Neural cell (in vitro differentiated cells): ENCODE measurements at regions not wholly inside any gene's neighbourhood (a gene's known extent, or its start where the extent isn't known, plus 50 kb on each side); places are given as distances from the start of the nearest gene placed in this dataset.

Source experiments
- POLR2AphosphoS5 ChIP-seq: IDR thresholded peaks from 2 replicates; pipeline ENCODE4 v1.6.1; 2012
- RAD21 ChIP-seq: fragments of 450-650 bp; conservative IDR thresholded peaks from 2 replicates; pipeline ENCODE4 v1.6.1; 2014; ENCODE audit warnings: antibody characterized with exemption, mild to moderate bottlenecking, moderate library complexity
- TAF1 ChIP-seq: IDR thresholded peaks from 2 replicates; pipeline ENCODE4 v1.6.1; 2012; ENCODE audit warnings: low read depth
- TF ChIP-seq, protein P1 (sequence below): fragments of 450-650 bp; IDR thresholded peaks from 2 replicates; pipeline ENCODE4 v1.5.1; 2014; ENCODE audit warnings: antibody characterized with exemption, mild to moderate bottlenecking, moderate library complexity; ENCODE audit not compliant: poor library complexity, severe bottlenecking
- TF ChIP-seq, protein P2 (sequence below): IDR thresholded peaks from 2 replicates; pipeline ENCODE4 v1.6.1; 2012; ENCODE audit warnings: borderline replicate concordance

DNA sequence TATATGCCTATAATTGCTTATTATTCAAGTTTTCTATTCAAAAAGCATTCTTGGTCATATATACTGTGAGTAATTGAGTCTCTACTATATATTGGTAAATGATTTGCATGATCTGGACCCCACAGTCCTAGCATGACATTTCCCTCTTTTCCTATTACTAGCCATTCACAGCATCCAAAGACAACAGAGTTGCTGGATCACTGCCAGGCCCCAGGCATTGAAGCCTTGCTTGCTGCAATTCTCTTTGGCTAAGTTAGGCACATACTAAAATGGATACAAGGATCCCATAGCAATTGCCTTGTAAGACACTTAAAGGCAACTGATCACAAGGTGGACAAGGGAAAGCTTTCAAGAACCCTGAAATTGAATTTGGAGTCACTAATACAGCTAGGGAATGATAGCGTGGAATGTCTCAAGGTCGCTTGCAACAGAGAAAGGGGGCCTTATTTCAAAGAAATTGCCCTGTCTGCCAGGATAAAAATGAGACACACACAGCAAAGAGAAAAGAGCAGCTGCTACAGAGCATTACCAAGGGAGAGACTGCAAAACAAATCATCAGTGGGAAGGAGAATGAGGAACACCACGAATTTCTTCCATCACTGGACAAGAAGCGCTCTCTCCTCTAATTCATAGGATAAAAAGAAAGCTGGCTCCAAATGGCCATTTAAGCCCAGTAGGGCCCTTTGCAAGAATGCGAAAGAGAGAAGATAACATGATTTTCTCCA, 77.1 kb upstream of the EPHA4 start:
- TF ChIP-seq POLR2AphosphoS5 (no peak), RAD21 (no peak), TAF1 (no peak)
- TF ChIP-seq, protein P1, sequence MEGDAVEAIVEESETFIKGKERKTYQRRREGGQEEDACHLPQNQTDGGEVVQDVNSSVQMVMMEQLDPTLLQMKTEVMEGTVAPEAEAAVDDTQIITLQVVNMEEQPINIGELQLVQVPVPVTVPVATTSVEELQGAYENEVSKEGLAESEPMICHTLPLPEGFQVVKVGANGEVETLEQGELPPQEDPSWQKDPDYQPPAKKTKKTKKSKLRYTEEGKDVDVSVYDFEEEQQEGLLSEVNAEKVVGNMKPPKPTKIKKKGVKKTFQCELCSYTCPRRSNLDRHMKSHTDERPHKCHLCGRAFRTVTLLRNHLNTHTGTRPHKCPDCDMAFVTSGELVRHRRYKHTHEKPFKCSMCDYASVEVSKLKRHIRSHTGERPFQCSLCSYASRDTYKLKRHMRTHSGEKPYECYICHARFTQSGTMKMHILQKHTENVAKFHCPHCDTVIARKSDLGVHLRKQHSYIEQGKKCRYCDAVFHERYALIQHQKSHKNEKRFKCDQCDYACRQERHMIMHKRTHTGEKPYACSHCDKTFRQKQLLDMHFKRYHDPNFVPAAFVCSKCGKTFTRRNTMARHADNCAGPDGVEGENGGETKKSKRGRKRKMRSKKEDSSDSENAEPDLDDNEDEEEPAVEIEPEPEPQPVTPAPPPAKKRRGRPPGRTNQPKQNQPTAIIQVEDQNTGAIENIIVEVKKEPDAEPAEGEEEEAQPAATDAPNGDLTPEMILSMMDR = no peak
- TF ChIP-seq, protein P2, sequence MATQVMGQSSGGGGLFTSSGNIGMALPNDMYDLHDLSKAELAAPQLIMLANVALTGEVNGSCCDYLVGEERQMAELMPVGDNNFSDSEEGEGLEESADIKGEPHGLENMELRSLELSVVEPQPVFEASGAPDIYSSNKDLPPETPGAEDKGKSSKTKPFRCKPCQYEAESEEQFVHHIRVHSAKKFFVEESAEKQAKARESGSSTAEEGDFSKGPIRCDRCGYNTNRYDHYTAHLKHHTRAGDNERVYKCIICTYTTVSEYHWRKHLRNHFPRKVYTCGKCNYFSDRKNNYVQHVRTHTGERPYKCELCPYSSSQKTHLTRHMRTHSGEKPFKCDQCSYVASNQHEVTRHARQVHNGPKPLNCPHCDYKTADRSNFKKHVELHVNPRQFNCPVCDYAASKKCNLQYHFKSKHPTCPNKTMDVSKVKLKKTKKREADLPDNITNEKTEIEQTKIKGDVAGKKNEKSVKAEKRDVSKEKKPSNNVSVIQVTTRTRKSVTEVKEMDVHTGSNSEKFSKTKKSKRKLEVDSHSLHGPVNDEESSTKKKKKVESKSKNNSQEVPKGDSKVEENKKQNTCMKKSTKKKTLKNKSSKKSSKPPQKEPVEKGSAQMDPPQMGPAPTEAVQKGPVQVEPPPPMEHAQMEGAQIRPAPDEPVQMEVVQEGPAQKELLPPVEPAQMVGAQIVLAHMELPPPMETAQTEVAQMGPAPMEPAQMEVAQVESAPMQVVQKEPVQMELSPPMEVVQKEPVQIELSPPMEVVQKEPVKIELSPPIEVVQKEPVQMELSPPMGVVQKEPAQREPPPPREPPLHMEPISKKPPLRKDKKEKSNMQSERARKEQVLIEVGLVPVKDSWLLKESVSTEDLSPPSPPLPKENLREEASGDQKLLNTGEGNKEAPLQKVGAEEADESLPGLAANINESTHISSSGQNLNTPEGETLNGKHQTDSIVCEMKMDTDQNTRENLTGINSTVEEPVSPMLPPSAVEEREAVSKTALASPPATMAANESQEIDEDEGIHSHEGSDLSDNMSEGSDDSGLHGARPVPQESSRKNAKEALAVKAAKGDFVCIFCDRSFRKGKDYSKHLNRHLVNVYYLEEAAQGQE = peak; percentile 49
